ENCODE measurements at regions not wholly inside any gene's neighbourhood (a gene's known extent, or its start where the extent isn't known, plus 50 kb on each side); places are given as distances from the start of the nearest gene placed in this dataset.

DNA sequence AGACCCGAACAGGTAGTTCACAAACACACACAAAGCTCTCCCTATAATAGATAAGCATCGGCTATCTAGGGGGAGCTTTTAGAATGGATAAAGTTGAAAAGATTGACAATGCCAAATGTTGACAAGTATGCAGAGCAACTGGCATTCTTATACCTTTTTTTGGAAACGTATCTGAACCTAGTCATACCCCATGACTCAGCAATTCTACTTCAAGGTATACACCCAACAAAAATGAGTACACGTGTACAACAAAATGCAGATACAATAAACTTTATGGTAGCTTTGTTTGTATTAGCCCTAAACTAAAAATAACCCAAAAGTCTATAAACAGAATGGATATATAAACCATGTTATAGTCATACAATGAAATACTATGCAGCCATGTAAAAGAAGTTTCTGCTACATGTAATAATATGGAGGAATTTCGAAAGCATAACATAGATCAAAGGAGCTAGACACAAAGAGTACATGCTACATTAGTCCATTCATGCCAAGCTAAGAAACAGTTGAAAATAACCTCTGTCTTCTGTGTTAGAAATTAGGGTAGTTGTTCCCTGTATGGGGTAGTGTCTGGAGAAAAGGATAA lies 718.5 kb upstream of the ZNF608 start:
- TF ChIP-seq NFE2L2 (conservative IDR thresholded peaks at IDR 0.05; ENCODE audit: low read length) (peak; percentile 91), CEBPB (IDR thresholded peaks at IDR 0.05) (no peak), NPAS2 (CRISPR knock-in tag; IDR thresholded peaks at IDR 0.05; ENCODE audit: borderline replicate concordance) (no peak), MAFK (IDR thresholded peaks at IDR 0.05; ENCODE audit: partially characterized antibody) (peak; percentile 87), CHD2 (IDR thresholded peaks at IDR 0.05; ENCODE audit: low read length, partially characterized antibody) (no peak), FOXS1 (CRISPR knock-in tag; IDR thresholded peaks at IDR 0.05) (no peak), EP300 (IDR thresholded peaks at IDR 0.05) (no peak)
- TF ChIP-seq, protein P1, sequence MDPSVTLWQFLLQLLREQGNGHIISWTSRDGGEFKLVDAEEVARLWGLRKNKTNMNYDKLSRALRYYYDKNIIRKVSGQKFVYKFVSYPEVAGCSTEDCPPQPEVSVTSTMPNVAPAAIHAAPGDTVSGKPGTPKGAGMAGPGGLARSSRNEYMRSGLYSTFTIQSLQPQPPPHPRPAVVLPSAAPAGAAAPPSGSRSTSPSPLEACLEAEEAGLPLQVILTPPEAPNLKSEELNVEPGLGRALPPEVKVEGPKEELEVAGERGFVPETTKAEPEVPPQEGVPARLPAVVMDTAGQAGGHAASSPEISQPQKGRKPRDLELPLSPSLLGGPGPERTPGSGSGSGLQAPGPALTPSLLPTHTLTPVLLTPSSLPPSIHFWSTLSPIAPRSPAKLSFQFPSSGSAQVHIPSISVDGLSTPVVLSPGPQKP (IDR thresholded peaks at IDR 0.05; ENCODE audit: low read depth, low read length), result no peak
- Histone ChIP-seq H3K9me3 (no peaks in the 10 kb centered on the region), H3K4me3 (no peak overlapping the region), H3K27ac (no peak overlapping the region), H3K4me2 (no peak overlapping the region), H3K4me1 (no peaks in the 10 kb centered on the region)
- ATAC-seq (no peak), DNase-seq (ENCODE audit: low read depth in 1 of 2, low spot score in 1 of 2) (no peak), FAIRE-seq (no peak)
- ChIA-PET CTCF (interaction anchor here (0.6 kb wide), 1 partner anchor 1253 kb away, joined by 3 read pairs; no protein-coding TSS in a partner anchor), POLR2A (no interaction called here)
- 45% methylated on average over 5 of the region's 5 CpGs for WGBS (ENCODE audit: missing lambda C conversion rate)

DNA sequence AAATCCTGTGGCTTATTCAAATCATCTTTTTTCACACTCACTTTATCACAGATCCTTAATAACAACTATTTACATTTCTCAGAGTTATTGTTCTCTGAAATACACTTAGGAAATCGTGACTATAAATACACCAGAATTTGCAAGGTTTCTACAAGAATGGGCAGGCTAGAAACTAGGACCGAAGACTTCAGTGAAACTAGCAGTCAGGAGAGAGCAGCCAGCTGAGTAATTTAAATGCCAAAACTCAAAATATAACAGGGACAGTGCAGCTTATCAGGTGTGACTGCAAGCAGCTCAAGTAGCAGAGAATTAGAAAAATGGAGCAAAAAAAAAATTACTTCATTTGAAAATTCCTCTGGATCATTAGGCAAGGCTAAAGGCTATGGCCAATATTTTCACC lies 719.3 kb upstream of the ZNF608 start:
- WGBS (ENCODE audit: missing lambda C conversion rate), result 38% methylated on average over 2 of the region's 2 CpGs
- Histone ChIP-seq H3K27ac (no peak overlapping the region), H3K4me3 (no peak overlapping the region), H3K4me2 (no peak overlapping the region), H3K9me3 (no peaks in the 10 kb centered on the region), H3K4me1 (no peaks in the 10 kb centered on the region)
- ChIA-PET POLR2A (no interaction called here), CTCF (interaction anchor here (0.6 kb wide), 1 partner anchor 1254 kb away, joined by 3 read pairs; no protein-coding TSS in a partner anchor)
- FAIRE-seq (no peak), ATAC-seq (no peak), DNase-seq (ENCODE audit: low read depth in 1 of 2, low spot score in 1 of 2) (no peak)
- TF ChIP-seq, protein P2, sequence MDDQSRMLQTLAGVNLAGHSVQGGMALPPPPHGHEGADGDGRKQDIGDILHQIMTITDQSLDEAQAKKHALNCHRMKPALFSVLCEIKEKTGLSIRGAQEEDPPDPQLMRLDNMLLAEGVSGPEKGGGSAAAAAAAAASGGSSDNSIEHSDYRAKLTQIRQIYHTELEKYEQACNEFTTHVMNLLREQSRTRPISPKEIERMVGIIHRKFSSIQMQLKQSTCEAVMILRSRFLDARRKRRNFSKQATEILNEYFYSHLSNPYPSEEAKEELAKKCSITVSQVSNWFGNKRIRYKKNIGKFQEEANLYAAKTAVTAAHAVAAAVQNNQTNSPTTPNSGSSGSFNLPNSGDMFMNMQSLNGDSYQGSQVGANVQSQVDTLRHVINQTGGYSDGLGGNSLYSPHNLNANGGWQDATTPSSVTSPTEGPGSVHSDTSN (IDR thresholded peaks at IDR 0.05), result no peak
- TF ChIP-seq HOXA7 (CRISPR knock-in tag; IDR thresholded peaks at IDR 0.05) (no peak), EHF (CRISPR knock-in tag; IDR thresholded peaks at IDR 0.05) (no peak), CHD2 (IDR thresholded peaks at IDR 0.05; ENCODE audit: low read length, partially characterized antibody) (no peak)
- TF ChIP-seq, protein P3, sequence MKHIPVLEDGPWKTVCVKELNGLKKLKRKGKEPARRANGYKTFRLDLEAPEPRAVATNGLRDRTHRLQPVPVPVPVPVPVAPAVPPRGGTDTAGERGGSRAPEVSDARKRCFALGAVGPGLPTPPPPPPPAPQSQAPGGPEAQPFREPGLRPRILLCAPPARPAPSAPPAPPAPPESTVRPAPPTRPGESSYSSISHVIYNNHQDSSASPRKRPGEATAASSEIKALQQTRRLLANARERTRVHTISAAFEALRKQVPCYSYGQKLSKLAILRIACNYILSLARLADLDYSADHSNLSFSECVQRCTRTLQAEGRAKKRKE (CRISPR knock-in tag; IDR thresholded peaks at IDR 0.05; ENCODE audit: low read depth), result no peak

DNA sequence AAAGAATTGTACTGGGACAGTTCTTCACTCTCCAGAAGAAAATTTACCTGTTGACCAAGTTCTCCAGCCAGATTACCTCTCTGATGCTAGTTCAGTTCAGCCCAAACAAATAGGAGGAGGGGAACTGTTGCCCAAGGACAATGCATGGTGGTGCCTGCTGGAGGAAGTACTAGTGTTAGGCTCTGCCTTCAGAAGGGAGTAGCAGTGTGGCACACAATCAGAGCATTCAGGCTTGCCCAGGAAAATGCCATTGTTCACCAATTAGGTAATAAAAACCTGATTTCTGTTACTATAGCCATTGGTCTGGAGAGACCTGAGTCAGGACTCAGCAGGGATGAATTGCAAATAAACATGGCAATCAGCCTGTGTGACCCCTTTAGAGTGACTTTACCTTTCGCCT lies 720.8 kb upstream of the ZNF608 start:
- WGBS (ENCODE audit: missing lambda C conversion rate), result 82% methylated on average over 1 of the region's 1 CpG
- POLR2A ChIA-PET, result no interaction called here
- FAIRE-seq, result no peak
- TF ChIP-seq CBX2 (IDR thresholded peaks at IDR 0.05; ENCODE audit: borderline replicate concordance, low read depth) (no peak), ZNF302 (CRISPR knock-in tag; IDR thresholded peaks at IDR 0.05) (no peak), KDM5A (IDR thresholded peaks at IDR 0.05) (no peak), RAD21 (conservative IDR thresholded peaks at IDR 0.05 in 1 of 2, IDR thresholded peaks at IDR 0.05 in 1 of 2) (no peak), CBX8 (IDR thresholded peaks at IDR 0.05) (no peak), ESRRA (IDR thresholded peaks at IDR 0.05; ENCODE audit: borderline replicate concordance, low read length) (no peak), HDAC2 (IDR thresholded peaks at IDR 0.05) (no peak), JUN (IDR thresholded peaks at IDR 0.05) (no peak), HEYL (CRISPR knock-in tag; IDR thresholded peaks at IDR 0.05) (no peak)
- TF ChIP-seq, protein P4, sequence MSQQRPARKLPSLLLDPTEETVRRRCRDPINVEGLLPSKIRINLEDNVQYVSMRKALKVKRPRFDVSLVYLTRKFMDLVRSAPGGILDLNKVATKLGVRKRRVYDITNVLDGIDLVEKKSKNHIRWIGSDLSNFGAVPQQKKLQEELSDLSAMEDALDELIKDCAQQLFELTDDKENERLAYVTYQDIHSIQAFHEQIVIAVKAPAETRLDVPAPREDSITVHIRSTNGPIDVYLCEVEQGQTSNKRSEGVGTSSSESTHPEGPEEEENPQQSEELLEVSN (IDR thresholded peaks at IDR 0.05; ENCODE audit: borderline replicate concordance, low read depth), result no peak
- TF ChIP-seq, protein P5, sequence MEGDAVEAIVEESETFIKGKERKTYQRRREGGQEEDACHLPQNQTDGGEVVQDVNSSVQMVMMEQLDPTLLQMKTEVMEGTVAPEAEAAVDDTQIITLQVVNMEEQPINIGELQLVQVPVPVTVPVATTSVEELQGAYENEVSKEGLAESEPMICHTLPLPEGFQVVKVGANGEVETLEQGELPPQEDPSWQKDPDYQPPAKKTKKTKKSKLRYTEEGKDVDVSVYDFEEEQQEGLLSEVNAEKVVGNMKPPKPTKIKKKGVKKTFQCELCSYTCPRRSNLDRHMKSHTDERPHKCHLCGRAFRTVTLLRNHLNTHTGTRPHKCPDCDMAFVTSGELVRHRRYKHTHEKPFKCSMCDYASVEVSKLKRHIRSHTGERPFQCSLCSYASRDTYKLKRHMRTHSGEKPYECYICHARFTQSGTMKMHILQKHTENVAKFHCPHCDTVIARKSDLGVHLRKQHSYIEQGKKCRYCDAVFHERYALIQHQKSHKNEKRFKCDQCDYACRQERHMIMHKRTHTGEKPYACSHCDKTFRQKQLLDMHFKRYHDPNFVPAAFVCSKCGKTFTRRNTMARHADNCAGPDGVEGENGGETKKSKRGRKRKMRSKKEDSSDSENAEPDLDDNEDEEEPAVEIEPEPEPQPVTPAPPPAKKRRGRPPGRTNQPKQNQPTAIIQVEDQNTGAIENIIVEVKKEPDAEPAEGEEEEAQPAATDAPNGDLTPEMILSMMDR (IDR thresholded peaks at IDR 0.05), result no peak
- TF ChIP-seq, protein P6, sequence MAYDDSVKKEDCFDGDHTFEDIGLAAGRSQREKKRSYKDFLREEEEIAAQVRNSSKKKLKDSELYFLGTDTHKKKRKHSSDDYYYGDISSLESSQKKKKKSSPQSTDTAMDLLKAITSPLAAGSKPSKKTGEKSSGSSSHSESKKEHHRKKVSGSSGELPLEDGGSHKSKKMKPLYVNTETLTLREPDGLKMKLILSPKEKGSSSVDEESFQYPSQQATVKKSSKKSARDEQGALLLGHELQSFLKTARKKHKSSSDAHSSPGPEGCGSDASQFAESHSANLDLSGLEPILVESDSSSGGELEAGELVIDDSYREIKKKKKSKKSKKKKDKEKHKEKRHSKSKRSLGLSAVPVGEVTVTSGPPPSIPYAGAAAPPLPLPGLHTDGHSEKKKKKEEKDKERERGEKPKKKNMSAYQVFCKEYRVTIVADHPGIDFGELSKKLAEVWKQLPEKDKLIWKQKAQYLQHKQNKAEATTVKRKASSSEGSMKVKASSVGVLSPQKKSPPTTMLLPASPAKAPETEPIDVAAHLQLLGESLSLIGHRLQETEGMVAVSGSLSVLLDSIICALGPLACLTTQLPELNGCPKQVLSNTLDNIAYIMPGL (CRISPR knock-in tag; IDR thresholded peaks at IDR 0.05; ENCODE audit: borderline replicate concordance), result no peak
- TF ChIP-seq, protein P1 (IDR thresholded peaks at IDR 0.05; ENCODE audit: low read depth, low read length), result no peak

More for the DNA sequence above, 720.8 kb upstream of the ZNF608 start:
- no peak overlapping the region for H3K27ac ChIP-seq
- no peak overlapping the region for H3K4me2 ChIP-seq
- no peak for DNase-seq (ENCODE audit: low read depth in 1 of 2, low spot score in 1 of 2)
- no peaks in the 10 kb centered on the region for H3K9me3 ChIP-seq
- ATAC-seq, result no peak
- CTCF ChIA-PET, result no interaction called here
- H3K4me1 ChIP-seq, result no peaks in the 10 kb centered on the region
- no peak overlapping the region for H3K4me3 ChIP-seq
